Choroid plexus epithelial cell (primary cell): ENCODE measurements at regions not wholly inside any gene's neighbourhood (a gene's known extent, or its start where the extent isn't known, plus 50 kb on each side); places are given as distances from the start of the nearest gene placed in this dataset.

Experiments
- DNase-seq: peaks from one replicate; pipeline ENCODE4 v3.0.0-alpha.2; 2010; ENCODE audit warnings: low read depth
- H3K4me3 ChIP-seq: 2 replicates; pipeline ENCODE4 v1.5.1; 2011; ENCODE audit warnings: low read depth, mild to moderate bottlenecking, control low read depth, low read length, moderate library complexity
- CTCF ChIP-seq: conservative IDR thresholded peaks from 2 replicates; pipeline ENCODE4 v1.5.1; 2011; ENCODE audit warnings: low read depth, mild to moderate bottlenecking, control low read depth, inconsistent platforms, low read length, moderate library complexity

DNA sequence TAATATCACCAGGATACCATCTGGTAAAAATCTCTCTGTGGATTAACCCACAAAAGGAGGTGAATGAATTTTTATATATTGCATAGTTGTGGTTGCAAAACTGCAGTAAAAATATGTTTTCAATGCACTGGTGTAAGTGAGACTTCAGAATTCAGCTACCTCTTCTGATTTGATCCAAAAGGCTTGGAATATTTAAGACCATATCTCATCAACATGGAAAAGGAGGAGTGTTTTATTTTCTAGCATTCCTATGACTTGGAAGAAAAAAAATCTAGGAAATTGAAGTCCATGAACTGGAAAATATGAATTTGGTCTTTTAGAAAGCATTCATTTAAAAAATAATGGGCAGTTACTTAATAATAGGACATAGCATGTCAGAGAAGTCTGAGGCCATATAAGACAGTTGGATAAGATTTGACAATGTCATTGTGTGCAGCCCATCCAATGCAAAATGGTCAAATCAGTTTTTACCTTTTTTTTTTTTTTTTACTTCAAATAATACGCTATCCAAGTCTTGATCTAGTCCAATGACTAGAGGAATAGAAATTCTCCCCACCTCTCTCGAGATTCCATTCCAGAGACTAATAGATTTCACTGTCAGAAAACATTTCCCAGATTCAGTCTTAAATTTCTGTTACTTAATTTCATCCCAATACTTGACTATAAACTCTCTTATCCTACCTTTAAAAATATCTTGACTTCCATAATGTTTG is 364.9 kb upstream of the PMFBP1 start:
- no peak overlapping the region for H3K4me3 ChIP-seq
- TF ChIP-seq CTCF: no peak
- peak; percentile 77 for DNase-seq

DNA sequence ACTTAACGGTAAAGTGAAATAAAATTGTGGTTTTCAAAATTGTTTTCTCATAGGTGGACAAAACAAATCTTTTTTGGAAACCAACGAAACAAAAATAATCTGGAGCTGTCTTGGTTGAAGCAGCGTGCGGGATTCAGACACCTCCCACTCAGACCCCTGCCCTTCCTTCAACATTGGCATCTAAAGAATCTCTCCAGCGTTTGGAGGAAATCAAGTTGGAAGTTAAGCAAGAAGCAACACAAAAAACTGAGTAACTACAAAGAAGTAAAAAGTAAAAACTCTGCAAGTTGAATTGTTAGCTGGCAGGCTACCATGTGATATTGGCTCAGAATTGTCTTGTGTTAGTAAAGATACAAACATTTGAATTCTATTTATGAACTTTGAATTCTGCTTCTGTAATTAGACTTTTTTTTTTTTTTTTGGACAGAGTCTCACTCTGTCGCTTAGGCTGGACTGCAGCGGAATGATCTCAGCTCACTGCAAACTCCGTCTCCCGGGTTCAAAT is 361.0 kb upstream of the PMFBP1 start:
- DNase-seq: peak; percentile 64
- H3K4me3 ChIP-seq: no peak overlapping the region
- no peak for TF ChIP-seq CTCF

DNA sequence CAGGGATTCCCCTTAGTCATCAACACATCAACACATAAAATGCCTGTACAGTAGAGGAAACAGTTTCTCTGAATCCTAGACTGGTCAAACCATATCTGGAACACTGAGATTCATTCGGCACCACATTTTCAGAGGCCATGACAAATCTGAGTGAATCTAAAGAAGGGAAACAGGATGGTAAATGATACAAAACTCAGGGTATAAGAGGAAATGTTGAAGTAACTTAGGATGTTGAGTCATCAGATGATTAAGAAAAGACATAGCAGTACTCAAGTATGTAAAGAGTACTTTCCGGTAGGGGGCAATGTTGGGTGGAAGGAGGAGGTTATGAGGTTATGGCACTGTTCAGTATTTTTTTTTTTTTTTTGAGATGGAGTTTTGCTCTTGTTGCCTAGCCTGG is 358.5 kb upstream of the PMFBP1 start:
- H3K4me3 ChIP-seq: no peak overlapping the region
- peak; percentile 93 for DNase-seq
- peak; percentile 62 for TF ChIP-seq CTCF

DNA sequence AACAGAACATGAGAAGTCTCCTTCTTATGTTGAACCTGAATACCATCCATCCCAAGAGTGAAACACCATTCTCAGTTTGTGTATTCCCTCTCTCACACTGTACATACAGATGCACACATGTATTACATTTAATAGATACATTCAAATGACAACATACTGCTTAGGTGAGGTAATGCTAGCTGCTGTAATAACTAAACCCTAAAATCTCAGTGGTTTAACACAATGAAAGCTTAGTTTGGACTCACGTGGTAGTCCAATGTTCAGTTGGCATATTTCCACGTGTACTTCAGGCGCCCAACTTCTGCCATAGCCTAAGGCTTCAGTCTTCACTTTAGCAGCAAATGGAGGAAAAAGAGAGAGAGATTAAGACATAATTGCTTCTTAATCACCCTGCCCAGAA is 351.1 kb upstream of the PMFBP1 start:
- no peak for TF ChIP-seq CTCF
- no peak overlapping the region for H3K4me3 ChIP-seq
- no peak for DNase-seq

DNA sequence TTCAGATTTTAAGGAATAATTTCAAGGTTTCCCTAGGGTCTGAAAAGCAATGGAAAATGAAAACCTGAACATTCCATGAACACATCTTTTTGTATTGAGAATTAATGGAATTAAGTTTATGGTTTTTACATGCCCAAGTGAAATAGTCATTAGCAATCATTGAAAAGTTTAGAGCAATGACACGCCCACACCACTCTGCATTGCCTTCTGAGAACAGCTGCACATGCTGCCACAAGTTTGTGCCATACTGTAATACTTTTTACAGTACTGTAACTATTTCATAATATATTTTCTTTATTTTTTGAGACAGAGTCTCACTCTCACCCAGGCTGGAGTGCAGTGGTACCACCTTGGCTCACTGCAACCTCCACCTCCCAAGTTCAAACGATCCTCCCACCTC is 345.2 kb upstream of the PMFBP1 start:
- no peak overlapping the region for H3K4me3 ChIP-seq
- DNase-seq: no peak

DNA sequence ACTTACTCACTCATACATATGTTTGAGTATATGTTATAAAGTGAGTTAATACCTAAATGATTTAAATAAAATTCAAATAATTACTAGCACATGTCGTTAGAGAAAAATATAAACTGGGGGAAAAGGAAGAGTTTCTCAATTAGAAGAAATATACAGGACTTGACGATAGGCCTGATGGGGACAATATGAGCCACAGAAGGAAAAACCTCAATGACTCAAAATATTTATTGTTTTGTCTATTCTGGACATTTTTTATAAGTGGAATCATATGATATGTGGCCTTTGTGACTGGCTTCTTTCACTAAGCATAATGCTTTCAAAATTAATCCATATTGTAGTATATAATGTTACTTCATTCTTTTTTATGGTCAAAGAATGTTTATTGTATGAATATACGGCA is 339.2 kb upstream of the PMFBP1 start:
- DNase-seq: no peak
- TF ChIP-seq CTCF: no peak

More for the DNA sequence above, 345.2 kb upstream of the PMFBP1 start:
- no peak for TF ChIP-seq CTCF

GRCh38 chr16:72508191-72508590 is 336.2 kb upstream of the PMFBP1 start:
- no peak overlapping the region for H3K4me3 ChIP-seq
- no peak for DNase-seq
- TF ChIP-seq CTCF: no peak

More for the DNA sequence above, 339.2 kb upstream of the PMFBP1 start:
- no peak overlapping the region for H3K4me3 ChIP-seq
